HG02885 (cell line): ENCODE measurements at regions not wholly inside any gene's neighbourhood (a gene's known extent, or its start where the extent isn't known, plus 50 kb on each side); places are given as distances from the start of the nearest gene placed in this dataset.

Experiments
- ATAC-seq: cut with Tn5 transposase; IDR thresholded peaks from one replicate; pipeline ENCODE4 v1.9.1; 2021; ENCODE audit warnings: mild to moderate bottlenecking; ENCODE audit not compliant: unreplicated experiment, poor library complexity

DNA sequence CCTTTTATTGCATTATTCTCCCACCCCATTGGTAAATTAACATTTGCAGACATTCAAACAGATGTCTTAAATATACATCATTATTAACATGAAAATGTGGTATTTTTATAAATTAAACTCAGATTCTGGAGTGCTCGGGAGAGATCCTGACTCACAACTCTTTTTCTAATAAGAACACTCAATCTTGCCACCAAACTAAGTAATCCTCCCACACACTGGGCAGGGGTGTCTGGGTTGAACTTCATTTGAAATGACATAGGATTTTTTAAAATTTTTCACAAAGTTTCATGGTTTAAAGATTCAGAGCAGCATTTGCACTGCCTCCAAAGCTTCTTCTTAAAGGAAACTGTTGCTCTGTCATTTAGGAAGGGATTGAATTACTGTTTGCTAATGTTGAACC is 754.3 kb downstream of the MECOM start:
- ATAC-seq = no peak

DNA sequence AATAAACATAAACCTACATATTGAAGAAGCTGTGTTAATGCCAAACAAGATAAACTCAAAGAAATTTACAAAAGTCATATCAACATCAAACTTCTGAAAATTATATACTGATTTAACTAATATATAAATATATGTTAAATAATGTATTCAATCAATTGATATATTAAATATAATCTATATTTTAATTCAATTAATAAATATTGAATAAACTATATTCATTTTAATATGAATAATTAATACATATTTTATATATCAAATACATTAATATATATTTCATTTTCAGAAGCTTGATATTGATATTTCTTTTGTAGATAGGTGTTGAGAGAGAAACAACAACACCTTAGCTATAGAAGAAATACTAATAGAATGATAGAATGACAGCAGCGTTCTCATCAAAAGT is 768.1 kb downstream of the MECOM start:
- no peak for ATAC-seq

DNA sequence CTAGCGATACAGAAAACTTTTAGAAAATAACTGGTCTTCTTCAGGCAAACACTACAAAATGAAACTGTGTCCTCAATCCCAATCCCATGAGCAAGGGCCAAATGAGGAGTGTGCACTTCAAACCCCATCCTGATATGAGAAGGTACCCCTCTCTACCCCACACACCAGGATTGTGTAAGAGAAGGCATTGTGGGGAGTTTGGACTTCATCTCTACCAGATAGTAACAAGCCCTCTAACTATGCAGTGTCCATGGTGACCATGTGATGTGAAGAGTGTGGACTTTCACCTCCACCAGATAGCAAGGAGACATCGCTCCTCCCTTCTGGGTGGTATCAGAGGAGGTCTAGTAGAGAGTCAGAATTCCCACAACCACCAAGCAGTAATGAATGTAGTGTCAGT is 769.3 kb downstream of the MECOM start:
- no peak for ATAC-seq

DNA sequence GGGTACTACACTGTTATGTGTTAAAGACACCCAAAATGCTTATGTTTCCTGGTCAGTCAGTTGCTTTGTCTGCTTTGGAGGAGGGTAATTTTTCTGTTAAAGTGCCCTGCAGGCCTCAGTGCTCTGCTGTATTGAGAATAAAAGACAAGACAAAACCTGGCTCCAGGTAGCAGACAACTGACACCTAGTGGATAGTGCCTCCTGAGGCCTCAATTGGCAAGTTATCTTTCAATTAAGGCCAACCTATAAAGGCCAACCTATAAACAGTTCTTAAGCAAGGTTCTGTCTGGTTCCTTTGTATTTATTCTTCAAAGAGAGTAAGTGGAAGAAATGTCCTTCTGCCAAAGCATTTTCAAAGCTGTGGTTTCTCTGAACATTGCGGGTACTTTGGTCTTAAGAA is 773.8 kb downstream of the MECOM start:
- ATAC-seq = peak; percentile 39

DNA sequence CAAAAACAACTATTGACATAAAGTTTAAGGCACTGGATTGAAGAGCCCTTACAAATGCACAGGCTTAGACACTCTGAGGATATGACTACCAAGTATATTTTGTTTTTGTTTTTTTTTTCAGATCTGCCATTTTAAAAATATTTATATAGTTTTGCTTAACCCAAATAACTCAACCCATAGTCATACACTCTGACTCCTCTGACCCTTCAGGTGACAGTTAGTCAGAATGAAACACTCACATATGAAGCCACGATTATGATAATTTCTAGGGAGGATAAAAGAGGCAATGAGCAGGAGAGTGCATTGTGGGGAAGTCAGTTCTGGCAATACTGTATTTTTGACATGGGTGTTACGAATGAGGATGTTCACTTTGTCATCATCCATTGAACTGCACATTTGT is 774.7 kb downstream of the MECOM start:
- no peak for ATAC-seq

DNA sequence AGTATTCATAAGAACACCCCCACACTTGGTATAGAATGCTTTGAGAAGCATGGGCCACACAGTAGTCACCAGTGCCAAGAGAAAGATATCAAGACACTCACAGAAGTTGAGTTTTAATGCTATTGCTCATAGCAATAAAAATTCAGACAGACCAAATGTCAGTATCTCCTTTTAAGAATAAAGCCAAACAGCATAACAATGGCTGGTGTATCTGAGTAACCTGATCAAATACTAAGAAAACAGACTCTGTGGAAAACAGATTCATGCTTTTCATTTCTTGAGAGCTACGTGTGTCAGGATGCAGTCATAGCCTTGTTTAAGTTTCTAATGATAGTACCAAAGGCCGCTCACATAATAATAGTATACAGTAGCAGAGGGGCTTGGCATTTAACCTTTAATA is 778.5 kb downstream of the MECOM start:
- no peak for ATAC-seq

DNA sequence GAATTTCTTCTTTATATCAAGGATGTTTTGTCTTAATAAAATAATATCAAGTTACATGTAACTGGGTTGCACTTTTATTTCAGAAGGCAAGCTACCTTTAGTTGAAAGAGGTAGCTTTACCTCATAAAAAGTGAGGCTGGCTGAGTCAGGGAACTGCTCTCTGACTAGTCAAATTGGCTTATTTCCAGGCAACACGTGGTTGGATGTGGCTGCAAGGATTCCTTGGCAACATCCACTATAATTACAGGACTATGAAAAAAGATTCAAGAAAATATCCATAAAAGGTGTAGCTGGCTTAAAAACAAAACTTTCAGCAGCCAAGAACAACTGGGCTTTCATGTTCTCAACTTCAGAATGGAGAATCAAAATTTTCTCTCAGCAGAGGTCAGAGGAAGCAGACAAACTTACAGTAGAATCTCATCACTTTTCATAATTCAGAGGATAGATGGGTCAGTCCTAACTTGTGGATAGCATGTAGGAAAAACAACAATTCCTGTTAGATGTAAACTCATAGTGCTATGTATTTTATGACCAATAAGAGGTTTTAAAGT is 779.1 kb downstream of the MECOM start:
- ATAC-seq = no peak

DNA sequence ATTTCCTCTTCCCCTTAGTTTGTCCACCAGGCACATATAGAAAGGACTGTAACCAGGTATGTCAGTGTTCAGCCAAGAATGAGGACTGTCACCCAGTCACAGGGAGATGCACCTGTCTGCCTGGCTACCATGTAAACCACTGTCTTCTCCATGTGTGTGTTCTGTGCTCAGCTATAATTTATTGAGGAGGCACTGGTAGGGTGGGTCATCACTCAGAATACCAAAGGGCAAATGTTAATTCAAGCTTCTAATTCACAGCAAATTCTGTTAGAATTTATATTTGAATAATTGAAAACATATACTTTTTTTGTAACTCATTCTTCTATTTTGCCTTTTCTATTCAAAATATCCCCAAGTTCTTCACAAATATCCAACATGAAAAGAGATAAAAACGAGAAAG is 780.4 kb downstream of the MECOM start:
- ATAC-seq = no peak

DNA sequence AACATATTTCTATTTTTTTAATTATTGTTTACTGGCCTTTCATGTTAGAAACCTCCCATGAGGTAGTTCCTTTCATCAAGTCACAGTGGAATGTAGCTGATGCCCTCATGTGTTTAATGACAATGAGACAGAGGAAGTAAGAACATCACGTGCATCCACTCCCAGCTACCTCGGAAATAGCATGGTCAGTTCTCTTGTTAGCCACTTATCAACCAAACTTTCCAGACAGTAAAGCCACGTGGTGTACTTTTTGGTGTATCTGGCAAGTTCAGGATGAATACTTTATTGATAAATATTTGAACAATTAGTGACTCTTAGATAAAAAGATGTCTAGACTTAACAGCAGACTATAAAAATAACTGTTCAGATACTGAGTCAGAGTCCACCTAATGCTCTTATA is 781.7 kb downstream of the MECOM start:
- ATAC-seq = no peak

DNA sequence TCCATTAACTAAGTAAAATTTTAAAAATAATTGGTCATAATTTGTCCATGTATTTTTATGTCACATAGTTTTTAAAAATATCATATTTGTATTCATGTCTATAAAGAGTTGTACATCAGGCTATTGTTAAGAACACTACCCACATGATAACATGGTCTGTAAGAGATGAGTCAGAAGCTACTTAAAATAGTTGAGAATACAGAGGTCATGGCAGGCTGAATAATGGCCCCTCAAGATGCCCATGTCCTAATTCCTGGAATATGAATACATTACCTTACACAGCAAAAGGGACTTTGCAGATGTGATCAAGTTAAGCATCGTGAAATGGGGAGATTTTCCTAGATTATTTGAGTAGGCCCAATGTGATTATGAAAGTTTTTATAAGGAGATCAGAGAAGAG is 782.9 kb upstream of the GOLIM4 start:
- peak; percentile 67 for ATAC-seq

DNA sequence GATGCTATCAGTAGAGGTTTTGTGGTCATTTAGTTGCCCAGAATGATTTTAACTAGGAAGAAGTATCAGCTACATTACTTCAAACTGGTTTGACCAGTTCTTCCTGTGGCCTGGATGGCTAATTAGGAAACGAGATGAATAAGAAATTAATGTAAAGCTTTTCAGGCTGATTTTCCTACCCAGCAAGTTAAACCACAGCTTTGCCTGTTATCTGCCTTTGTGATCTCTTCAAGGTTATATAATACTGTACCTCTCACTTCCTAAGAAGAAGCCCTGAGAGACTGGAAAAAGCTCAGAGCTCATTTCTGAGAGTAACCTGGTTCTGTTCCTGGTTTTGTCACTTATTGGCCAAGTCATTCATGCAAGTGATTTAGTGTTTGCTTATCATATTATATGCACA is 782.2 kb upstream of the GOLIM4 start:
- no peak for ATAC-seq

DNA sequence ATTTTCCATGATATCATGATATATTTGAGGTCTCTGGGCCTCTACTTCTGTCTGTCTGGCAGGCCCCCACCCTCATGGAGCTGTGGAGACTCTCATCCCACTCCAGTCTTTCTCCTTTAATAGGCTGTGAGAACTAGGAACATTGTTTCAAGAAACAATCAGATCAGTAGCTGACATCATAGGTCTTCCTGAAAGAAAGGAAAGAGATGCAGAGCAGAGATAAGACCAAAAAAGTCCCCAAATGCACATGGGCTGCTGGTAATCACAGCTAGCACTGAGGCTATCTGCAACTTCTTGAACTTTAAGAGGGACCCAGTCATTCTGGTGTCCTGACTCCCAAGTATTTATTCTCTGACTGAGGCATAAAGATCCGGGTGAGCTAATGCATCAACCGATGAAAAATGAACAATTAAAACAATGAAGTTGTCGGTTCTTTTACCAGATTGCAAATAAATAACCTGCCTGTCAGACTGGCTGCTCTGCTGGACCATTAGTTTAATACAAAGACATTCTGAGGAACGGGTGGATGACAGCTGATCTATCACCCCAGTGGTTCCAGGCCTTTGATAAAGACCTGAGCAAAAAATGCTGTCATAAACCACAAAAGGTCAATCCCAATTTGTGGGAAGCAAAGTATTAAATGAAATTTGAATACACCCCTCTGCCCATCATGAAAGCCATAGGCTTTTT is 780.8 kb upstream of the GOLIM4 start:
- ATAC-seq = no peak

DNA sequence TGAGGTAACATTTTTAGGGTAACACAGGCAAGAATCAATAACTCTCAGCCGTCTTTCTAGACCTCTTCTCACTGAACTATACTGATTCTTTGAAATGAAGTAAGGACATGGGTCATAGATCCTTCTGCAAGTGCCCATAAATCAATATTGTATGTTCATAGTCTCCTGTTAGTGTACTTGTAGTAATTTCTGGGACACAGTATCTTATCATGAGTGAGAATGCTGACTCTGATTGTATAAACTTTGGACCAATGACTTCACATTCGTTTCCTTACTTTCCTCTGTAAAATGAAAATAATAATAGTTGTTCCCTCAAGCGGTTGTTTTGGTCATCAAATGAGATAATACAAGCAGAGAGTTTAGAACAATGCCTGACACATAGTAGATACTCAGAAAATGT is 777.1 kb upstream of the GOLIM4 start:
- ATAC-seq = no peak

DNA sequence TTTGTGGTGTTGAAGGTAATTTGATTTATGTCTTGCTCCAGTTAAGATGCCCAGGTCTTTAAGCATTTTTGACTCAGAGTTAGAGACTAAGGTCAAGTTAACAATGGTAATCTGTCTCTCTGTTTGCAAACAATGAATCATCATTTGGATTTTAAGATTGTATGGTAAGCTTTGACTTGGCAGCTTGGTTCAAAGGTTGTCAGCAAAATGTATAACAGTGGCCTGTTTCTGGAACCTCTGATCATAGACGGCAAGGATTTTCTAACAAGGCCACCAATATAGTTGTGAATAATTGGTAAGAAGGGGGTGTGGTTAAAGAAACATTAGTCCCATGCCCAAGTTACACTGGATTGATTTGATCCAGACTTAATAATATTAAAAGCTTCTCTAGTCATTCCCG is 775.2 kb upstream of the GOLIM4 start:
- no peak for ATAC-seq

DNA sequence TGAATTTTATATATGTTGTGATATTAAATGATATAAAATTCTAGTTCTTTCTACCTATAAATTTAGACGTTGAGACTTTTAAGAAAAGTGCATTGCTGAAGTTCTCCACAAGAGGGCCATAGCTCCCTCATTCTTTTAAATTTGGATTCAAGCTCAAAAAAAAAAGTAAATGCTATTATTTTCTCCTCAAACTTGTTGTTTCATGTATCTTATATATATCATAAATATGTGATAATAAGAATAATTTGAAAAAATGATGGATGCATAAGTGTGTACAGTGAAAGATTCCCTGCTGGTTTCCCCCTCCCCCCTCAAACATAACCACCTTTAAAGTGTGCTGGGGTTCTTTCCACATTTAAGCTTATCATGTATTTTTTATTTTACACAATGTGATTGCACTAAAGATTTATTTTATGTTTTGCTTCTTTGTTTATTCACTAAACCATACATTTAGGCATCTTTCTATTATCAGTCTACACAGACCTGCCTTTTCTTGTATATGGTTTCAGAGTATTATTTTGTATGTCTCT is 769.4 kb upstream of the GOLIM4 start:
- no peak for ATAC-seq

DNA sequence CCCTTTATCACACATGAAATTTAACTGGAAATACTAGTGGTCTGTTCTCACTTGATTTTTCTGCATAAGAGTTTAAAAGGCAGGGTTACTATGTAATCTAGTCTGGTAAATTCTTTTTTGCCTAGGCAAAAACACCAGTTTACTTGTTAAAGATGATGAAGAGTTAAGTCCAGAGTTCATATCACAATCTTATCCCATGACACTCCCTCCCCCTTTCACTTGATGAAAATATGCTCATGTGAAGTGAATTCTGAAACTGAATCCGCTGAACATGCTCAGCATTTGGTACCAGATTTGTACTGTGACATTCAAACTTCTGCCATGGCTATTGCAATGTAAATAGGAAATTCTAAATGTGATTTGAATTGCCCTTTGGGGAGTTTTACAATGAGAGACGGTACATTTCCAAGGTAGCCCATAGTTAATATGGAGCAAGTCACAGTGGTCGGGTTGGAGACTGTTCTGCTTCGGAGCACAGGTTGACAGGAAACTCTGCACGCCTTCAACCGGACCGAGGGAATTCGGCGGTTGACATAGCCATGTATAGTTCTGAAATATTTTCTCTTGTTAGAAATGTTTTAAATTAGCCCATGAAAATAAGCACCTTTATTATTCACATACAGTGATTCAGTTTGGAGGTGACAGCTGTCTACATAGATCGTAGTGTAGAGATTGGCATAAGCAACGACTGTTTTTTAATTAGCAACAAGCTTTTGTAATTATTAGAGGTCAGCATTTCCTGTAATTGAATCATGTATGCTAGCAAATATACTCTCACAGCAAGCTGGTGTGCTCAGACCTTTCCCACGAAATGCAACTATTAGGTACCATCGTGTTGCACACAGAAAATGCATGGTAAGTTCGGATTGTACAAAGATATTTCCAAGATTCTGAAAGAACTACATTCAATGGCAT is 768.6 kb upstream of the GOLIM4 start:
- ATAC-seq = no peak

DNA sequence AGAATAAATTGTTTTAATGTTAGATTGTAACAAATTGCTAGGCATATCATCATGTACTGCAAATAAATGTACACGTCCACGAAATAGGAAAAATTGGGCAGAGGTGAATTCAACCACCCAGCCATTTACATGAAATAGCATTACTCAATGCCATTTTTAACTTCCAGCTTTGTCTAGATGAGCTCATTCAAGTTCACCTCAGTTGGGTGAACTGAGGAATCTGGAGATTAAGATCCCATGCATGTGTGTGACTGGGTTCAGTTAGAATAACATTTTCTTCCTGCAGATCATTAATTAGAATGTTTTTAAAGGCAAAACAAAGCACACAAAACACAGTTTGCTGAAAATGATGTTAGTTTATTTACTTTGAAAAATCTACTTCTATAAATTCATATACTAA is 767.8 kb upstream of the GOLIM4 start:
- ATAC-seq = no peak

DNA sequence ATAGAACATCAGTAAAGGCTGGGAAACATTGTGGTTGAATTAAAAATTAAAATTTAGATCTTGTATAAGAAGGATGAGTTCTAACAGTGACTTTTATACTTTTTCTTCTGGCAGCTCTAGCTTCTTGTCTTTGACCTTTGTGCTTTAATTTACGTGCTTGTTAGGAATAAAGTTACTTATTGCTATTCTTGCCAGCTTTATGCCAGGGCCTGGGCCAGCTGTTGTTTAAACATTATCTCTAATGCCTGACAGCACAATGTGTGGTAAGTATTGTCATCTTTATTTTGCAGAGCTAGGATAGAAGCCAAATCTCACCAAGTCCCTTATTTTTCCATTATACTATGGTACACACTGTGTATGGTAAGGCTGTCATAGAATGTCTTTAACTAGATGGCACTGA is 766.7 kb upstream of the GOLIM4 start:
- ATAC-seq = no peak

DNA sequence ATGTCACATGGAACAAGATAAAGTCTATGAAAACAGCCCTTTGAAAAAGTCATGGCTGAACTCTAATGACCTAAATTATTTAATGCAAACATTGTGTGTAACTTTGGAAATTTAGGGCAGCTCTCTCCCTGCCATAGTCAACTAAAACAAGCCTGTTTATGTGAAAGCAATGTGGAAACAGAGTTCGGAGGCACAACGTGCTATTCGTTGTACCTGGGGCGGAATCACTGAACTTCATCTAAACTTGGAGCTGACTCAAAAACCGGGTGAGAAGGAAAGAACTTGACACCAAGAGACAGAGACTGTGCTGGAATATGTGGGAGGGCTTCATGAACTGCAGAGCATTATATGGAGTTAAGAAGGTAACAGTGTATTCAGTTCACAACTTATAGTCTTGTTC is 764.9 kb upstream of the GOLIM4 start:
- ATAC-seq = no peak

DNA sequence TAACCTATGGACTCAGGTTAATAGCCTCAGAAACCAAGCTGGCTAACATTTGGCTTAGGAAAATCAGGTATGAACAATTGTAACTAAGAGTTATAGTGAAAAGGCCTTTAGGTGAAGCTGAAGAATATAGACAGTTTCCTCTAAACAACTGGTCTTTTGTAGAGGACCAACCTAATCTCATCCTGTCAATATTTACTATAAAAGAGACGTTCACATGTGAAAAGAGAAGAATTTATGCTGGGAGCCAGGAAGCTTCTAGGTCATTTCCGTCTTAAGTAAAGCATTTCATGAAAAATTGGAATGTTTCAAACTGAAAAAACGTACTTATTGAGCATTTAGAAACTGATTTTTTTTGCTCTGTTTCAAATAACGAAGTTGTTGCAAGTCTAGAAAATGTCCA is 764.3 kb upstream of the GOLIM4 start:
- no peak for ATAC-seq

DNA sequence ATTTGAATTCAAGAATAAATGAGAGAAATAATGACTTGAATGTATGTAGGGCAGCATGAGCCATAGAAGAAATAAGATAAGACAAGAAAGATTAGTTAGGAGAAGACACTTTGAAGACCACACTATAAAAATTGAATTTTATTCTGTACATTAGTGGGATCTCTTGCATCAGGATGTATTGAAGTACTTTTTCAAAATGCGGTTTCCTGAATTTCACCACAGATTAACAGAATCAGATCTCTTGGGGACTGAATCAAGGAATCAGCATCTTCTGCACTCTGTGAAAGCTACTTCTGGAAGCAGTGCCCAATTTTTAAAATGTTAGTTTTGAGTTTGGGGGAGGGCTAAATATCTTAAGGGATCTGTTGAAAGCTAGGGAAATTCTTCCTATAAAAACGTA is 763.9 kb upstream of the GOLIM4 start:
- ATAC-seq = no peak
